ENCODE measurements at regions not wholly inside any gene's neighbourhood (a gene's known extent, or its start where the extent isn't known, plus 50 kb on each side); places are given as distances from the start of the nearest gene placed in this dataset.

DNA sequence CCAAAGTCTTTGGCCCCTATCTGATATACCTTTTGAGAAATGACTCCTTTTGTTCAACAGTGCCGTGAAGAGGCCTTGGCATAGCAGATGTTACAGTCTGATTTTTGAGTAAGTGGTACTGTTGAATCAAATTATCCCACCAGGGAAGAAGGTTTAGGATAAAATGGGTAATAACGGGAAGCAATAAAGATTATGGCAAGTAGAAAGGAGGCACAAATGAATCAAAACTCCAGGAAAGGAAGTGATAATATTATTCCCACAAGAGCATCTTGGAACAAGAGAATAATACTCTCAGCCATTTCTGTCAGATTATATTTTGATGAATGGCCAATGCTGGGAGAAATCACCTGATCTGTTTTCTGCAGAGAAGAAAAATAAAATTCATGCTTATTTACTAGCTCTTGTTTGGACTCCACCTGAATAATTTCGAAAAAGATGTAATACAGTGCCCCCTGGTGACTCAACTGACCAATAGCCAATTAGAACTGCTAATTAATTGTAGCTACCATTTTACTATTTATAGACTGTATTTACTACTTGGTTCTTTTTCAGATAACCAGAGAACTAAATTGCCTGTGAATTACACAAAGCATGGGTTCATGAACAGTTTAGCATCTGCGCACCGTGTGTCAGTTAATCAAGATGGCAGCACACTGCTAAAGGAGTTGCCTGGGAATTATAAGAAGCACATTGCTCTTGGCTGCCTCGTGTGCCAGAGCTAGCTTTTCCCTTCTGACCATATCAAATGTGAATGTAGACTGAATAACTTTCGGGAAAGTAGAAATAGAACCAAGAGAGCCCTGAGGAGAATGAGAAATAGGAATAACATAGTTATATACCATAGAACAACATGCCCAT, 78.5 kb upstream of the TRDN start:
- TF ChIP-seq, protein P1, sequence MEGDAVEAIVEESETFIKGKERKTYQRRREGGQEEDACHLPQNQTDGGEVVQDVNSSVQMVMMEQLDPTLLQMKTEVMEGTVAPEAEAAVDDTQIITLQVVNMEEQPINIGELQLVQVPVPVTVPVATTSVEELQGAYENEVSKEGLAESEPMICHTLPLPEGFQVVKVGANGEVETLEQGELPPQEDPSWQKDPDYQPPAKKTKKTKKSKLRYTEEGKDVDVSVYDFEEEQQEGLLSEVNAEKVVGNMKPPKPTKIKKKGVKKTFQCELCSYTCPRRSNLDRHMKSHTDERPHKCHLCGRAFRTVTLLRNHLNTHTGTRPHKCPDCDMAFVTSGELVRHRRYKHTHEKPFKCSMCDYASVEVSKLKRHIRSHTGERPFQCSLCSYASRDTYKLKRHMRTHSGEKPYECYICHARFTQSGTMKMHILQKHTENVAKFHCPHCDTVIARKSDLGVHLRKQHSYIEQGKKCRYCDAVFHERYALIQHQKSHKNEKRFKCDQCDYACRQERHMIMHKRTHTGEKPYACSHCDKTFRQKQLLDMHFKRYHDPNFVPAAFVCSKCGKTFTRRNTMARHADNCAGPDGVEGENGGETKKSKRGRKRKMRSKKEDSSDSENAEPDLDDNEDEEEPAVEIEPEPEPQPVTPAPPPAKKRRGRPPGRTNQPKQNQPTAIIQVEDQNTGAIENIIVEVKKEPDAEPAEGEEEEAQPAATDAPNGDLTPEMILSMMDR (IDR thresholded peaks at IDR 0.05; ENCODE audit: low read depth, low read length, missing input control): peak; percentile 43
- TF ChIP-seq REST (IDR thresholded peaks at IDR 0.05) (no peak), EGR1 (IDR thresholded peaks at IDR 0.05; ENCODE audit: low read depth in 2 of 2) (no peak), JUND (IDR thresholded peaks at IDR 0.05) (no peak)
